ENCODE measurements at regions not wholly inside any gene's neighbourhood (a gene's known extent, or its start where the extent isn't known, plus 50 kb on each side); places are given as distances from the start of the nearest gene placed in this dataset.

DNA sequence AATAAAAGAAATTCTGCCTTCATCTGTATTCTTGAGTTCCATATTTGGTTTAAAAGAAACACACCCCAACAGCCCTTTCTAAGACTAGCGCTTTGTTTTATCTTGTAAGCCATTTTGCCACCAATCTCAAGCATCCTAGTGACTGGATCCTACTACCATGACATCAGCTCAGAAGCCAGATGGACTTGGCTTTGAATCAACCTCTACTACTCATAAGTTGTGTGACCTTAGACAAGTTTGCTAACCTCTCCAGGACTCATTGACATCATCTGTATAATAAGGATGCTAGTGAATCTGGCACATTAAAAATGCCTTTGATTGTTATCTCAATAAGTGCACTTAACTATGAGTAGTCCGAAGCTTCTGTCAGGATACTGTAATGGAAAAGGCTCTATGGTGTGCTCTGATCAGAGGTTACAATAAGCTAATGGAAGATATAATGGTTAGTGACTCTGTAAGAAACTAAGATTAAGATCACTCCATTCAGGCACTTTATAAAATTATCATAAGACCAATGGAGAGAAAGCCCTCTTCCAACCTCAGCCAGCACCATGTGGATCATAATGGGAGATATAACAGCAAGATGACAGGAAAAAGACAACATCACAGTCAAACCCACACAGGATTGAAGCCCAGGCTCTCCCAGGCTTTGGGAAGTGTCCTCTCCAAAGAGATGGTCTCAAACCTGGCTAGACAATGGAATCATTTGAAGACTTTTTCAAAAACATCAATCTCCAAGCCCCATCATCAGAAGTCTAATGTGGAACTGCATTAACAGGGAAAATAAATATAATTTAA lies 180.6 kb upstream of the MIR17HG start:
- TF ChIP-seq POLR2A (IDR thresholded peaks at IDR 0.05) (no peak), POLR2AphosphoS5 (IDR thresholded peaks at IDR 0.05; ENCODE audit: insufficient read depth in 1 of 2, low read depth in 1 of 2) (no peak)
- TF ChIP-seq, protein P1, sequence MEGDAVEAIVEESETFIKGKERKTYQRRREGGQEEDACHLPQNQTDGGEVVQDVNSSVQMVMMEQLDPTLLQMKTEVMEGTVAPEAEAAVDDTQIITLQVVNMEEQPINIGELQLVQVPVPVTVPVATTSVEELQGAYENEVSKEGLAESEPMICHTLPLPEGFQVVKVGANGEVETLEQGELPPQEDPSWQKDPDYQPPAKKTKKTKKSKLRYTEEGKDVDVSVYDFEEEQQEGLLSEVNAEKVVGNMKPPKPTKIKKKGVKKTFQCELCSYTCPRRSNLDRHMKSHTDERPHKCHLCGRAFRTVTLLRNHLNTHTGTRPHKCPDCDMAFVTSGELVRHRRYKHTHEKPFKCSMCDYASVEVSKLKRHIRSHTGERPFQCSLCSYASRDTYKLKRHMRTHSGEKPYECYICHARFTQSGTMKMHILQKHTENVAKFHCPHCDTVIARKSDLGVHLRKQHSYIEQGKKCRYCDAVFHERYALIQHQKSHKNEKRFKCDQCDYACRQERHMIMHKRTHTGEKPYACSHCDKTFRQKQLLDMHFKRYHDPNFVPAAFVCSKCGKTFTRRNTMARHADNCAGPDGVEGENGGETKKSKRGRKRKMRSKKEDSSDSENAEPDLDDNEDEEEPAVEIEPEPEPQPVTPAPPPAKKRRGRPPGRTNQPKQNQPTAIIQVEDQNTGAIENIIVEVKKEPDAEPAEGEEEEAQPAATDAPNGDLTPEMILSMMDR (IDR thresholded peaks at IDR 0.05): no peak
- H3K27me3 ChIP-seq: no peaks in the 10 kb centered on the region
- H3K36me3 ChIP-seq: no peaks in the 10 kb centered on the region
- H3K4me1 ChIP-seq: no peaks in the 10 kb centered on the region
- DNase-seq (ENCODE audit: extremely low spot score in 2 of 2): no peak
- H3K27ac ChIP-seq: no peak overlapping the region
- intact Hi-C loops (cut with DNase I): no loop called here
- H3K9me3 ChIP-seq: no peaks in the 10 kb centered on the region
- H3K4me3 ChIP-seq: no peak overlapping the region

DNA sequence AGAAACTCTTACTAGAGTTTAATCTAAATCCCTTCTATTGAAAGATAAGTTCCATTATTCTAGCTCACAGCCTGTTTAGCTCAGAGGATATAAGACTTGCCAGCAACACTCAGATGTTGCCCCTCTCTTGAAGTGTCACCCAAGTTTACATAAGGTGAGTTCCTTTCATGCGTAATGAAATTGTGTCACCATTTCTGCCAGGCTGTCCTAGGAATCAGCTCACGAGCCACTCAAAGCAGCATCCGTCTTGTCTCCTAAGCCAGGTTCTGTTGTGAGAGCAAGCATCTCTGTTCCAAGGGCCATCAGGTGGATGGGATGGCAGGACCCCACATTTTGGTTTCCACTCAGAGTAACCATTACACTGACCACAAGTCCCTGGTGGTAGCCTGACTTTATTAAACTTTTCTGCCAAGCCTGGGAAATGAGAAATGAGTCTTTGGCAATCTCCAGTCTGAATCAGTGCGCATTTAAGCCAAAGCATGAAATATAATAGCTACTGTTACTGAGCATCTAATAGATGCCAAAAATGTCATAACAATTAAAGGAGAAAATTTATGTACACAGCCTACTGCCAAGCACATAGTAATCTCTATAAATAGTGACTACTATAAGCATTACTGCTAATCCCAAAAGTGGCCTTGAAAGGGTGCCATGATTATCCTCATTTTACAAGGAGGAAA lies 179.6 kb upstream of the MIR17HG start:
- H3K36me3 ChIP-seq: no peaks in the 10 kb centered on the region
- DNase-seq (ENCODE audit: extremely low spot score in 2 of 2): no peak
- no peak overlapping the region for H3K4me3 ChIP-seq
- H3K4me1 ChIP-seq: no peaks in the 10 kb centered on the region
- intact Hi-C loops (cut with DNase I): no loop called here
- H3K9me3 ChIP-seq: no peaks in the 10 kb centered on the region
- H3K27me3 ChIP-seq: no peaks in the 10 kb centered on the region
- TF ChIP-seq, protein P1 (IDR thresholded peaks at IDR 0.05): no peak
- TF ChIP-seq POLR2A (IDR thresholded peaks at IDR 0.05) (no peak), POLR2AphosphoS5 (IDR thresholded peaks at IDR 0.05; ENCODE audit: insufficient read depth in 1 of 2, low read depth in 1 of 2) (no peak)
- no peak overlapping the region for H3K27ac ChIP-seq

DNA sequence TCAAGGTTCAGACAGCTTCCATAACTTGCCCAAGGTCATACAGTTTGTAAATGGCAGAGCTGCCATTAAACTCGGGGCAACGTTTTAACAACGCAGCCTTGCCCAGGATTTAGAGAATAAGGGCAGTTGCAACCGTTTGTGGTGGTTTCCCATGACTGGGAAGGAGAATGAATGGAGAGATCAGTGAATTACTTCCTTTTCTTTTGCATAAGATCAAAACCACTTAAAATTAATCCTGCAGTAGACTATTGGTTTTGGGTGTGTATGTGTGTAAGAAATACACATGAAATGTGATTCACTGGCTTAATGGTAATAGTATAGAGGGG lies 179.1 kb upstream of the MIR17HG start:
- no peak for DNase-seq (ENCODE audit: extremely low spot score in 2 of 2)
- Histone ChIP-seq H3K4me1 (no peaks in the 10 kb centered on the region), H3K36me3 (no peaks in the 10 kb centered on the region), H3K27me3 (no peaks in the 10 kb centered on the region), H3K9me3 (no peaks in the 10 kb centered on the region), H3K27ac (no peak overlapping the region), H3K4me3 (no peak overlapping the region)
- TF ChIP-seq POLR2AphosphoS5 (IDR thresholded peaks at IDR 0.05; ENCODE audit: insufficient read depth in 1 of 2, low read depth in 1 of 2) (no peak), POLR2A (IDR thresholded peaks at IDR 0.05) (no peak)
- TF ChIP-seq, protein P1 (IDR thresholded peaks at IDR 0.05): no peak
- intact Hi-C loops (cut with DNase I): no loop called here

DNA sequence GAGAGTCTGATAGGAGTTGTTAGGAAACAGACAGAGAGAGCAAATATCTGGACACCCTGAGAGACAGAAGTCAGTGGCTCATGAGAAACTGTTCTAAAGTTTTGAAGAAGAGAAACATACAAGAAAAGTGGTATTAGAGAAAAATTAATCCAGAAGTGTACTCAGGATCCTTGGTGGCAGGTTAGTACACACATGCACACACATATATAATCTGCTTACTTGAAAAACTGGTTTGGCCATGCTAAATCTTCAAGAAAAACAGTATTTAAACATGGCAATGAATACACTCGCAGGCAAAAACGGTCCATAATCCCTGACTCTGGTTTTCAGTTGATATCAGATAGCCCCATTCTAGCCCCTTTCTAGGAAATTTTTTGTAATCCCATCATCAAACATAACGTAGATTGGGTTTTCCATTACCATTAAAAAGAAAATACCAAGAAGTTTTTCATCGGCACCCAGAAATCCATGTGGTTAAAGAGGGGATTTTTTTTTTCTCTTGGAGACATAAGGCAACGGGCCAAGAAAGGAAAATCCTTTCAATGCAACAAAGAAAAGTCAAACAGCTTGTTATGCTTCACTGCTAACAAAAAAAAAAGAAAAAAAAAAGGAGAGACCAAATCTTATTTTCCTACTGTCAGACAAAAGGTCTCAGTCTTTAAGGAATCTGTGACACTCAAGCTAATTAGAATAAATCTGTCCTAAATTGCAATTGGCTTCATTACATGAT lies 178.0 kb upstream of the MIR17HG start:
- no peaks in the 10 kb centered on the region for H3K4me1 ChIP-seq
- DNase-seq (ENCODE audit: extremely low spot score in 2 of 2): no peak
- H3K4me3 ChIP-seq: no peak overlapping the region
- no peaks in the 10 kb centered on the region for H3K27me3 ChIP-seq
- H3K9me3 ChIP-seq: no peaks in the 10 kb centered on the region
- TF ChIP-seq, protein P1 (IDR thresholded peaks at IDR 0.05): no peak
- TF ChIP-seq POLR2AphosphoS5 (IDR thresholded peaks at IDR 0.05; ENCODE audit: insufficient read depth in 1 of 2, low read depth in 1 of 2) (no peak), POLR2A (IDR thresholded peaks at IDR 0.05) (no peak)
- intact Hi-C loops (cut with DNase I): no loop called here
- H3K36me3 ChIP-seq: no peaks in the 10 kb centered on the region
- no peak overlapping the region for H3K27ac ChIP-seq

Data from vagina (tissue), 2 donors.